ENCODE measurements at regions not wholly inside any gene's neighbourhood (a gene's known extent, or its start where the extent isn't known, plus 50 kb on each side); places are given as distances from the start of the nearest gene placed in this dataset.

GRCh38 chr6:92777146-92777740 is 642.1 kb downstream of the EPHA7 start:
- no peak for TF ChIP-seq EZH2 (IDR thresholded peaks at IDR 0.05; ENCODE audit: borderline replicate concordance, low read depth, low read length, poor library complexity, severe bottlenecking)
- peak; percentile 66 for TF ChIP-seq CTCF (conservative IDR thresholded peaks at IDR 0.05; ENCODE audit: low read depth, low read length)

Measured in A673 (cell line).